ENCODE measurements at regions not wholly inside any gene's neighbourhood (a gene's known extent, or its start where the extent isn't known, plus 50 kb on each side); places are given as distances from the start of the nearest gene placed in this dataset.

DNA sequence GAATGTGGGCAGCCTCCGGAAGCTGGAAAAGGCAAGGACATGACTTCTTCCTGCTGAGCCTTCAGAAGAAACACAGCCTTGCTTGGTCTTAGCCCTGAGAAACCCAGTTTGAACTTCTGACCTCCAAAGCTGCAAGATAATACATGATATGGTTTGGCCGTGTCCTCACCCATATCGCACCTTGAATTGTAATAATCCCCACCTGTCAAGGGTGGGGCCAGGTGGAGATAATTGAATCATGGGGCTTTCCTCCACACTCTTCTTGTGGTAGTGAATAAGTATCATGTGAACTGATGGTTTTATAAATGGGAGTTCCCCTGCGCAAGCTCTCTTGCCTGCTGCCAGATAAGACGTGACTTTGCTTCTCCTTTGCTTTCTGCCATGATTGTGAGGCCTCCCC is 310.9 kb downstream of the PSAT1 start:
- Histone ChIP-seq H3K27me3 (ENCODE audit: insufficient read depth, low read length) (no peaks in the 10 kb centered on the region), H2AFZ (ENCODE audit: low read depth, low read length) (no peak overlapping the region), H3K4me3 (ENCODE audit: low read length) (no peak overlapping the region), H3K36me3 (ENCODE audit: insufficient read depth, low read length) (no peaks in the 10 kb centered on the region), H3K9me3 (ENCODE audit: low read length) (no peaks in the 10 kb centered on the region), H3K4me1 (ENCODE audit: insufficient read depth, low read length) (peaks cover 4% of the 10 kb centered on the region)

DNA sequence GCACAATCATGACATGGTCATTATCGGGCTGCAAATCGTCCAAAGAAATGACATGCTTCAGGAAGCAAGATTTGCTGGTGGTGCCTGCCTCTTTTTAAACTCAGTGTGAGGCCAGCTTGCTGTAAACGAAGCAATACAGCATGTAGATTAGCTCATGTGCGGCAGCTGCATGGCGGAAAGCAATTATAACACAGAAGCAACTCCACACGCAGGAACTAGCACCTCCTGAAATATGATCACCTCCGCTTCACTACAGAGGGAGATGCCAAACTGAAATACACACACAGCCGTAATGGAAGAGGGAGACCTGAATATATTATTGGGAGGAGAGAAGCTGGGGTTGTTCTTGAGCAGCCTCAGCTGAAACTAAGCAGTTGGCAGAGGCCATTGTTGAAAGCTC is 312.5 kb downstream of the PSAT1 start:
- Histone ChIP-seq H3K27me3 (ENCODE audit: insufficient read depth, low read length) (no peaks in the 10 kb centered on the region), H3K4me3 (ENCODE audit: low read length) (no peak overlapping the region), H3K36me3 (ENCODE audit: insufficient read depth, low read length) (no peaks in the 10 kb centered on the region), H3K4me1 (ENCODE audit: insufficient read depth, low read length) (peaks cover 4% of the 10 kb centered on the region), H3K9me3 (ENCODE audit: low read length) (no peaks in the 10 kb centered on the region), H2AFZ (ENCODE audit: low read depth, low read length) (no peak overlapping the region)

DNA sequence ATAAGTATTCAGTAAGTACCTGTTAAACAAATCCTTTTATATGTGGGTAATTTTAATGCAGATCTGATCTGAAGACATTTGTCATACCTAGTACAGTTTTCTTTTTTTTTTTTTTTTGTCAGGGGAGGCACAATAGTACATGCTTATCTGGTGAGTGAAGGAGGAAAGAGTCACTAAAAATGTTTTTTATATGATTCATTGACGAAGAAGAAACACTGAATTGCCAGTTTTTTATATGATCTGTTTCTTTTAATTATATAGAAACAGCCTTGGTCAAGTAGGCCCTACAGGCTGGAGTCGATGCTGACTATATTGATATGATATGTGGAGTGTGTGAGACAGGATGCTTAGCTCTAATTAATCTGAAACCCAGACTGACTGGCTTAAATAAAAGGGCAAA is 315.2 kb downstream of the PSAT1 start:
- Histone ChIP-seq H2AFZ (ENCODE audit: low read depth, low read length) (no peak overlapping the region), H3K9me3 (ENCODE audit: low read length) (no peaks in the 10 kb centered on the region), H3K36me3 (ENCODE audit: insufficient read depth, low read length) (no peaks in the 10 kb centered on the region), H3K4me1 (ENCODE audit: insufficient read depth, low read length) (no peaks in the 10 kb centered on the region), H3K4me3 (ENCODE audit: low read length) (no peak overlapping the region), H3K27me3 (ENCODE audit: insufficient read depth, low read length) (no peaks in the 10 kb centered on the region)

DNA sequence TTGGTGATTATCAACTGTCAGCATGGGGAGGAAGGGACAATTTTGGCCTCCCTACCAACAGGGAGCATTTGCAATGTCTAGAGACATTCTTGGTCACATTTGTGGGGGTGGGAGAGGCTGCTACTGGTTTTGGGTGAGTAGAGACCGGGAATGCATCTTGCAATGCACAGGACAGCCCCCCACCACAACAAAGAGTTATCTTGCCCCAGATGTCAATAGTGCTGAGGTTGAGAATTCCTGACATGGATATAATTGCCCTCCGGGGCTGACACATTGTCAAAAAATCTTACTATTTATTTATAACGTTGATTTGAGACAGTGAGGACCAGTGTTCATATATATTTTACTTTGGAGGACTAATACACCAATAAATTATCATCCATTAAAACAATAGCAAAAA is 316.1 kb downstream of the PSAT1 start:
- Histone ChIP-seq H2AFZ (ENCODE audit: low read depth, low read length) (no peak overlapping the region), H3K9me3 (ENCODE audit: low read length) (no peaks in the 10 kb centered on the region), H3K27me3 (ENCODE audit: insufficient read depth, low read length) (no peaks in the 10 kb centered on the region), H3K4me1 (ENCODE audit: insufficient read depth, low read length) (no peaks in the 10 kb centered on the region), H3K4me3 (ENCODE audit: low read length) (no peak overlapping the region), H3K36me3 (ENCODE audit: insufficient read depth, low read length) (no peaks in the 10 kb centered on the region)

DNA sequence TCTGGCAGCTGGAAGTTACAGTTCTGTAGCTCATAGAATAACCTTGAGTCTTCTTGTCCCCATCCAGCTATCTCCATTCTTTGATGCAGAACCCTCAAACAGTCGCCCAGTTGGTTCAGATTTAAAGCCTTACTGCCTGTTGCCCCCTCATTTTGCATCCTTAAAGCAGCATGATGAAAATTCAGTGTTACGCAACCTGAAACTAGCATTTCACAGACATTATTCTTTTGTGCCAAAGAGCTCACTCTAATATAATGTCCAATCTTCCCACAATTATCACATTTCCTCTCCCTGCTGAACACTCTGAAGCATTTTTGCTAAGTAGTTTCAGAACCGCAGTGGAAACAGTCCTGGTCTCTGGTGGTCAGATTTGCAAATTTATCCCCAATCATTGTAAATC is 318.0 kb downstream of the PSAT1 start:
- H2AFZ ChIP-seq (ENCODE audit: low read depth, low read length): no peak overlapping the region
- no peaks in the 10 kb centered on the region for H3K36me3 ChIP-seq (ENCODE audit: insufficient read depth, low read length)
- H3K4me1 ChIP-seq (ENCODE audit: insufficient read depth, low read length): no peaks in the 10 kb centered on the region
- H3K27me3 ChIP-seq (ENCODE audit: insufficient read depth, low read length): no peaks in the 10 kb centered on the region
- no peaks in the 10 kb centered on the region for H3K9me3 ChIP-seq (ENCODE audit: low read length)
- no peak overlapping the region for H3K4me3 ChIP-seq (ENCODE audit: low read length)

DNA sequence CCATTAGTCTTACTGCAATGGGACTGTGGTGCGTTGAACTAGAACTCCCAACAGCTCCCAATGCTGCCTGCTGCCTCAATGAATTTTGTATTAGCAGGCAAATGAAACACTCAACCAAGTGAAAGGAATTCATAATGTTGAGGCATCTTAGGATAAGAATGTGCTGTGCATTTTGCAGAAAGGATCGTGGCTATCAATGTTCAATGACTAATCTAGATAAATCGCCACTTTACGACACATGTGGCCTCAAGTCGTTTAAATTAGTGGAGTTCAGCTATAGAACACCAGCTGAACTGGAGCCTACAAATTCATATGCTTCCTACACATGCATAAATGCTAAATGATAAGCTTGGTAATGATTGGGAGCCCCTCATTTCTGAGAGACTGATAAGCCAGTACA is 318.4 kb downstream of the PSAT1 start:
- Histone ChIP-seq H2AFZ (ENCODE audit: low read depth, low read length) (no peak overlapping the region), H3K36me3 (ENCODE audit: insufficient read depth, low read length) (no peaks in the 10 kb centered on the region), H3K27me3 (ENCODE audit: insufficient read depth, low read length) (no peaks in the 10 kb centered on the region), H3K9me3 (ENCODE audit: low read length) (no peaks in the 10 kb centered on the region), H3K4me1 (ENCODE audit: insufficient read depth, low read length) (no peaks in the 10 kb centered on the region), H3K4me3 (ENCODE audit: low read length) (no peak overlapping the region)

DNA sequence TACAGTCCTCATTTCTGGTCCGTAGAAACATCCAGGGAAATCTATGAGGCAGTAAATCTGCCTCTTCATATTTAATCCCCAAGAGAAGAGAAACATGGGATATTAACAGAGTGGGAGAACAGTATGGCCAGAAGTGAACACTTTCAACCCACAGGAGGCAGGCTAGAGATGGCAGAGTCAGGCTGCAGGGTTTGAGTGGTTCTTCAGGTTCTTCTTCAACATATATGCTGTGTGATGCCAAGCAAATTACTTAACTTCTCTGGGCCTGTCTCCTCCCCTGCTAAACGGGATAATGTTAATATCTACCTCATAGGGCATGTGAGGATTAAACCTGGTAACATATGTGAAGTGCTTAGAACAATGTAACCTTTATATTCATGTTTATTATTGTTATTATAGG is 321.8 kb downstream of the PSAT1 start:
- Histone ChIP-seq H3K27me3 (ENCODE audit: insufficient read depth, low read length) (no peaks in the 10 kb centered on the region), H3K4me3 (ENCODE audit: low read length) (no peak overlapping the region), H2AFZ (ENCODE audit: low read depth, low read length) (no peak overlapping the region), H3K9me3 (ENCODE audit: low read length) (no peaks in the 10 kb centered on the region), H3K36me3 (ENCODE audit: insufficient read depth, low read length) (no peaks in the 10 kb centered on the region), H3K4me1 (ENCODE audit: insufficient read depth, low read length) (peaks cover 5% of the 10 kb centered on the region)

DNA sequence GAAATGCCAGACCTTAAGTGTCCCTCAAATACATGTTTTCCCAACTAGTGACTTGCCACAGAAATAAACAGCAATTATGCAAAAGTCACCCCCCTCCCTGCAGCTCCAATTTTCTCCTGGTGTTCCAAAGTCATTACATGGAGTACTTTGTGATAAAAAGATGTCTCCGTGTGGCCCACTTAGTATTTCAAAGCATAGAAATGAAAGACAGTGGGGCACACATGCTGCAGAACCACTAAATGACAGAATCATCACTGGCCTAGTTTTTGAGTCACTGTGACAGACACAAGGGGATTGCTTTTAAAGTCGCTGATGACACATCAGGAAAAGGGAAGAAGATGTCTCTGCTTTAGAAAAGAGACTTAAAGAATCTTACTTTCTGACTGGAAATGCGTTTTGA is 323.4 kb downstream of the PSAT1 start:
- no peaks in the 10 kb centered on the region for H3K9me3 ChIP-seq (ENCODE audit: low read length)
- peaks cover 5% of the 10 kb centered on the region for H3K4me1 ChIP-seq (ENCODE audit: insufficient read depth, low read length)
- H3K4me3 ChIP-seq (ENCODE audit: low read length): no peak overlapping the region
- H2AFZ ChIP-seq (ENCODE audit: low read depth, low read length): no peak overlapping the region
- H3K36me3 ChIP-seq (ENCODE audit: insufficient read depth, low read length): no peaks in the 10 kb centered on the region
- no peaks in the 10 kb centered on the region for H3K27me3 ChIP-seq (ENCODE audit: insufficient read depth, low read length)

DNA sequence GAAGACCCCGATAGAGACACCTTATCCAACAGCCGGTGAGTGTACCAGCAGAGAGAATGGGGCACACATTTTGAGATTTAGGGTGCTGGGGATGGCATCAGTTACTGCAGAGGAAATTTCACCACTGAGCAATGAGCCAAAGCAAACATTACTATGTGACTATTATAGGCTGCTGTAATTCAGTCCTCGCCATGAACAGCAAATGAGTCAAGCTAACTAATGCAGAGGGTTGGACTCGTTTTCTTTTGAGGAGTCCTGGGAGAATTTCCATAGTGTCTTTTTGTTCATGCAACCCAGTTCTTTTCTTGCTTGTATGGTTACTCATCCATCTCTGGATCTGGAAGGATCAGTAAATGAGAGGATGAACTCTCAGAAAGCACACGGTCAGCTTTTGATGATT is 323.8 kb downstream of the PSAT1 start:
- Histone ChIP-seq H2AFZ (ENCODE audit: low read depth, low read length) (no peak overlapping the region), H3K4me3 (ENCODE audit: low read length) (no peak overlapping the region), H3K9me3 (ENCODE audit: low read length) (no peaks in the 10 kb centered on the region), H3K36me3 (ENCODE audit: insufficient read depth, low read length) (no peaks in the 10 kb centered on the region), H3K4me1 (ENCODE audit: insufficient read depth, low read length) (peaks cover 5% of the 10 kb centered on the region), H3K27me3 (ENCODE audit: insufficient read depth, low read length) (no peaks in the 10 kb centered on the region)

DNA sequence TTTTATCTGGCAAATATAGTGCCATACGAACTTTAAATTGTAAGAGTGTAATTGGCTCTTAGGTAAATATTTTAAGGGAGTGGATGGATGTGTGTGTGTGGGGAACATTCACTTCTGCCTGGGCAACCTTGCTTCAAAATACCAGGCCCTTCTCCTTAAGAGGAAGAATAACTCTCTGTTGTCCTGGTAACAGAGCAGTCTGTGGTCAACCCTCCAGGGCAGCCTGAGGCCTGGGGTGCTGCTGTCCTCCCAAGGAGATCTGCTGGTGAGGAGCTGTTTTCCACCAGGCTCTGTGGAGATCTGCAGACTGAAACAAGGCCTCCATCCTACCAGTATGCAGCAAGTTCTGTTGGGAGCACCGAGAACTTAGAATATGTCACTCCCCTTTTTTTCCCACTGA is 325.2 kb downstream of the PSAT1 start:
- Histone ChIP-seq H3K4me3 (ENCODE audit: low read length) (no peak overlapping the region), H3K9me3 (ENCODE audit: low read length) (no peaks in the 10 kb centered on the region), H3K27me3 (ENCODE audit: insufficient read depth, low read length) (no peaks in the 10 kb centered on the region), H2AFZ (ENCODE audit: low read depth, low read length) (no peak overlapping the region), H3K36me3 (ENCODE audit: insufficient read depth, low read length) (no peaks in the 10 kb centered on the region), H3K4me1 (ENCODE audit: insufficient read depth, low read length) (peaks cover 5% of the 10 kb centered on the region)

DNA sequence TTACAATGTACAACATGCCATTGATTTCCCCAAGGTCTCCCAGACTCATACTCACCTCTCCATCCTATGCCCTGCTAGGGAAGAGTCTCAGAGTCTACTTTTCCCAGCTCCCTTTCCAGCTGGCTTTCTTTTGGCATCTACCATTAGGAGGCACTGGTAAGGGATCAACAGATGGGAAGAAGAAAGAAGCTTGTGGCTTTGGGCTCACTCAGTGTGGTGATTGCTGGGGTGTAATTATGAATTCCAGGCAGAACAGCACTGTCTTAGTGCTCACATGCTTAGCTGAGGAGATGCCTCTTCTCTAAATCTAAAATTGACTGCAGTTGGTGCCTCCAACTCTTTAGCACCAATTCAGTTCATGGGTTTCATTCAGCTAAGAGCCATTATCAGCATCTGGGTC is 330.0 kb downstream of the PSAT1 start:
- no peaks in the 10 kb centered on the region for H3K36me3 ChIP-seq (ENCODE audit: insufficient read depth, low read length)
- no peaks in the 10 kb centered on the region for H3K27me3 ChIP-seq (ENCODE audit: insufficient read depth, low read length)
- H3K4me3 ChIP-seq (ENCODE audit: low read length): no peak overlapping the region
- no peak overlapping the region for H2AFZ ChIP-seq (ENCODE audit: low read depth, low read length)
- peaks cover 5% of the 10 kb centered on the region for H3K4me1 ChIP-seq (ENCODE audit: insufficient read depth, low read length)
- H3K9me3 ChIP-seq (ENCODE audit: low read length): no peaks in the 10 kb centered on the region

DNA sequence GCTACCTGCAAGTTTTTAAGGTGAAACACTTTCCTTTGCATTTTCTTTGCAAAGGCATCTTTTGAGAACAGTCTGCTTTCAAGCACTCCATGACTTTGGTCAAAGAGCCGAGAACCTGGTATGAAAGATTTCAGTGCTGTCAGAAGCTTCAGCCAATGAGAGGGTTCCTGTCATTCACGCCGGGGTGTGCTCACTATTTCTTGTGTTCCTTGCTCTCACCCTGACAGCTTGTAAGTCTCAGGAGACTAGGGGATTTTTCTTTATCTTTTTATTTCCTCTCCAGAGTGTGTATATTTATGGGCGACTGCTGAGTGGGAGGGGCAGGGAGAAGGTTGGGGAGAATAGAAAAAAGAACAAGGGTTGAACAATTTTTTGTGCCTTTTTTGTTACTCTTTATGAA is 334.0 kb downstream of the PSAT1 start:
- Histone ChIP-seq H3K36me3 (ENCODE audit: insufficient read depth, low read length) (no peaks in the 10 kb centered on the region), H2AFZ (ENCODE audit: low read depth, low read length) (no peak overlapping the region), H3K4me3 (ENCODE audit: low read length) (no peak overlapping the region), H3K4me1 (ENCODE audit: insufficient read depth, low read length) (no peaks in the 10 kb centered on the region), H3K27me3 (ENCODE audit: insufficient read depth, low read length) (no peaks in the 10 kb centered on the region), H3K9me3 (ENCODE audit: low read length) (no peaks in the 10 kb centered on the region)

DNA sequence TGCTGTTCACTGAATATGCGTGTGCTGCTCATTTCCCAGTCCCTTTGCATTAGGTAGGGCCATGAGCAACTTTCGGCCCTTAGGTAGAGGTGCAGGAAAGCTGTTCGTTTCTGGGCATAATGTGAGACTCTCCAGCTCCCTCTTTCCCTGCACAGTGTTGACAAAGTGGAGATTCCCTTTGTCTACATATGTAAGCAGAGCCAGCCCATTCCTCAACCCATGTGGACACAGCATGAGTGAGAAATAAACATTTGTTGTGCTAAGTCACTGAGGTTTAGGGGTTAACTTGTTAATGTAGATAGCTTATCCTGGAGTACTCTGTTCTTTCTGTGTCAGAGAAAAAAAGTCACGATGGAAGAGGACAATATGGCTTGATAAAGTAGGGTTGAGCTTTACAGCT is 343.8 kb downstream of the PSAT1 start:
- no peak overlapping the region for H2AFZ ChIP-seq (ENCODE audit: low read depth, low read length)
- no peaks in the 10 kb centered on the region for H3K36me3 ChIP-seq (ENCODE audit: insufficient read depth, low read length)
- no peaks in the 10 kb centered on the region for H3K4me1 ChIP-seq (ENCODE audit: insufficient read depth, low read length)
- no peaks in the 10 kb centered on the region for H3K27me3 ChIP-seq (ENCODE audit: insufficient read depth, low read length)
- no peaks in the 10 kb centered on the region for H3K9me3 ChIP-seq (ENCODE audit: low read length)
- H3K4me3 ChIP-seq (ENCODE audit: low read length): no peak overlapping the region

DNA sequence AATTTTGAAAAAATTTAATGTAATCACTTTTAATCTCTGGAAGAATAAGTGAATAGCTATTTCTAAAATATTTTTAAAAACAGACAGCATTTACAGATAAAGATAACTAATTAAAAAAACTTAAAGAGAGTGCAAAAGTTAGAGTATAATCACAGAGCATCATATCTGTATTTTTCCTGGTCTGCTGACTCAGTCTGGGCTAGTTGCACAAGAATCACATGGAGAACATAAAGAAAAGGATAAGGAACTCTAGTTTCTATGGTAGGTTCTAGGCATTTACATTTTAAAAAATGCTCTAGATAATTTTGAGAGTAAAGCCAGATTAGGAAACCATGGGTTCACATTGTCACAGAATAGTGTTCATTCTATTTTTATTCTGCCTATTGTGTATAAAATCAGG is 347.4 kb downstream of the PSAT1 start:
- Histone ChIP-seq H3K9me3 (ENCODE audit: low read length) (no peaks in the 10 kb centered on the region), H3K27me3 (ENCODE audit: insufficient read depth, low read length) (no peaks in the 10 kb centered on the region), H3K36me3 (ENCODE audit: insufficient read depth, low read length) (no peaks in the 10 kb centered on the region), H2AFZ (ENCODE audit: low read depth, low read length) (no peak overlapping the region), H3K4me1 (ENCODE audit: insufficient read depth, low read length) (no peaks in the 10 kb centered on the region), H3K4me3 (ENCODE audit: low read length) (no peak overlapping the region)

Data from neuron (in vitro differentiated cells).